ENCODE measurements at regions not wholly inside any gene's neighbourhood (a gene's known extent, or its start where the extent isn't known, plus 50 kb on each side); places are given as distances from the start of the nearest gene placed in this dataset.

GRCh38 chr17:77719806-77720205 lies 238.7 kb upstream of the TNRC6C start:
- H3K4me1 ChIP-seq (ENCODE audit: control insufficient read depth in 5 of 5, insufficient read depth in 5 of 5, low read length in 5 of 5): no peaks in the 10 kb centered on the region
- H3K4me3 ChIP-seq (ENCODE audit: low read depth in 1 of 5, low read length in 5 of 5): no peak overlapping the region
- H3K27me3 ChIP-seq (ENCODE audit: control insufficient read depth in 5 of 5, insufficient read depth in 4 of 5, low read length in 5 of 5): peaks cover under 1 to 16% (median 6%) of the 10 kb centered on the region in 5 donors
- H3K9ac ChIP-seq (ENCODE audit: low read length in 5 of 5): no peak overlapping the region
- H3K27ac ChIP-seq (ENCODE audit: low read depth, low read length): no peak overlapping the region
- no peaks in the 10 kb centered on the region for H3K36me3 ChIP-seq (ENCODE audit: control insufficient read depth in 5 of 5, insufficient read depth in 5 of 5, low read length in 5 of 5)
- no peaks in the 10 kb centered on the region for H3K9me3 ChIP-seq (ENCODE audit: control insufficient read depth in 5 of 5, low read length in 5 of 5)

- no peak overlapping the region for H3K27ac ChIP-seq (ENCODE audit: low read depth, low read length)
- H3K9ac ChIP-seq (ENCODE audit: low read length in 5 of 5): no peak overlapping the region
- peaks cover 0 to 2% (median 0%) of the 10 kb centered on the region in 5 donors for H3K4me1 ChIP-seq (ENCODE audit: control insufficient read depth in 5 of 5, insufficient read depth in 5 of 5, low read length in 5 of 5)
- no peaks in the 10 kb centered on the region for H3K9me3 ChIP-seq (ENCODE audit: control insufficient read depth in 5 of 5, low read length in 5 of 5)
- no peak overlapping the region for H3K4me3 ChIP-seq (ENCODE audit: low read depth in 1 of 5, low read length in 5 of 5)
- H3K27me3 ChIP-seq (ENCODE audit: control insufficient read depth in 5 of 5, insufficient read depth in 4 of 5, low read length in 5 of 5): peaks cover 4 to 21% (median 10%) of the 10 kb centered on the region in 5 donors
- H3K36me3 ChIP-seq (ENCODE audit: control insufficient read depth in 5 of 5, insufficient read depth in 5 of 5, low read length in 5 of 5): no peaks in the 10 kb centered on the region
Measured at GRCh38 chr17:77720946-77721845, 237.3 kb upstream of the TNRC6C start.

GRCh38 chr17:77721846-77722160 lies 236.7 kb upstream of the TNRC6C start:
- Histone ChIP-seq H3K9ac (ENCODE audit: low read length in 5 of 5) (no peak overlapping the region), H3K36me3 (ENCODE audit: control insufficient read depth in 5 of 5, insufficient read depth in 5 of 5, low read length in 5 of 5) (no peaks in the 10 kb centered on the region), H3K27me3 (ENCODE audit: control insufficient read depth in 5 of 5, insufficient read depth in 4 of 5, low read length in 5 of 5) (peaks cover 4 to 25% (median 10%) of the 10 kb centered on the region in 5 donors), H3K4me3 (ENCODE audit: low read depth in 1 of 5, low read length in 5 of 5) (no peak overlapping the region), H3K4me1 (ENCODE audit: control insufficient read depth in 5 of 5, insufficient read depth in 5 of 5, low read length in 5 of 5) (peaks cover 0 to 5% (median 5%) of the 10 kb centered on the region in 5 donors), H3K9me3 (ENCODE audit: control insufficient read depth in 5 of 5, low read length in 5 of 5) (no peaks in the 10 kb centered on the region), H3K27ac (ENCODE audit: low read depth, low read length) (no peak overlapping the region)

GRCh38 chr17:77722366-77722765 lies 236.1 kb upstream of the TNRC6C start:
- H3K9ac ChIP-seq (ENCODE audit: low read length in 5 of 5): no peak overlapping the region

GRCh38 chr17:77723071-77723908 lies 235.2 kb upstream of the TNRC6C start:
- Histone ChIP-seq H3K36me3 (ENCODE audit: control insufficient read depth in 5 of 5, insufficient read depth in 5 of 5, low read length in 5 of 5) (no peaks in the 10 kb centered on the region), H3K9ac (ENCODE audit: low read length in 5 of 5) (no peak overlapping the region), H3K9me3 (ENCODE audit: control insufficient read depth in 5 of 5, low read length in 5 of 5) (no peaks in the 10 kb centered on the region), H3K4me1 (ENCODE audit: control insufficient read depth in 5 of 5, insufficient read depth in 5 of 5, low read length in 5 of 5) (peaks cover 0 to 15% (median 15%) of the 10 kb centered on the region in 5 donors), H3K27ac (ENCODE audit: low read depth, low read length) (no peak overlapping the region), H3K4me3 (ENCODE audit: low read depth in 1 of 5, low read length in 5 of 5) (no peak overlapping the region), H3K27me3 (ENCODE audit: control insufficient read depth in 5 of 5, insufficient read depth in 4 of 5, low read length in 5 of 5) (peaks cover 4 to 29% (median 13%) of the 10 kb centered on the region in 5 donors)

More at GRCh38 chr17:77722366-77722765, 236.1 kb upstream of the TNRC6C start:
- Histone ChIP-seq H3K4me3 (ENCODE audit: low read depth in 1 of 5, low read length in 5 of 5) (no peak overlapping the region), H3K9me3 (ENCODE audit: control insufficient read depth in 5 of 5, low read length in 5 of 5) (no peaks in the 10 kb centered on the region), H3K27ac (ENCODE audit: low read depth, low read length) (no peak overlapping the region), H3K36me3 (ENCODE audit: control insufficient read depth in 5 of 5, insufficient read depth in 5 of 5, low read length in 5 of 5) (no peaks in the 10 kb centered on the region), H3K4me1 (ENCODE audit: control insufficient read depth in 5 of 5, insufficient read depth in 5 of 5, low read length in 5 of 5) (peaks cover 0 to 9% (median 6%) of the 10 kb centered on the region in 5 donors), H3K27me3 (ENCODE audit: control insufficient read depth in 5 of 5, insufficient read depth in 4 of 5, low read length in 5 of 5) (peaks cover 4 to 29% (median 10%) of the 10 kb centered on the region in 5 donors)

- Histone ChIP-seq H3K27ac (ENCODE audit: low read depth, low read length) (no peak overlapping the region), H3K4me3 (ENCODE audit: low read depth in 1 of 5, low read length in 5 of 5) (no peak overlapping the region), H3K9ac (ENCODE audit: low read length in 5 of 5) (no peak overlapping the region), H3K36me3 (ENCODE audit: control insufficient read depth in 5 of 5, insufficient read depth in 5 of 5, low read length in 5 of 5) (no peaks in the 10 kb centered on the region), H3K27me3 (ENCODE audit: control insufficient read depth in 5 of 5, insufficient read depth in 4 of 5, low read length in 5 of 5) (peaks cover 4 to 29% (median 10%) of the 10 kb centered on the region in 5 donors), H3K9me3 (ENCODE audit: control insufficient read depth in 5 of 5, low read length in 5 of 5) (no peaks in the 10 kb centered on the region), H3K4me1 (ENCODE audit: control insufficient read depth in 5 of 5, insufficient read depth in 5 of 5, low read length in 5 of 5) (peaks cover 0 to 18% (median 16%) of the 10 kb centered on the region in 5 donors)
Measured at GRCh38 chr17:77723909-77724875, 234.3 kb upstream of the TNRC6C start.

GRCh38 chr17:77724876-77725615 lies 233.5 kb upstream of the TNRC6C start:
- H3K27me3 ChIP-seq (ENCODE audit: control insufficient read depth in 5 of 5, insufficient read depth in 4 of 5, low read length in 5 of 5): peaks cover 4 to 29% (median 10%) of the 10 kb centered on the region in 5 donors
- H3K36me3 ChIP-seq (ENCODE audit: control insufficient read depth in 5 of 5, insufficient read depth in 5 of 5, low read length in 5 of 5): no peaks in the 10 kb centered on the region
- H3K27ac ChIP-seq (ENCODE audit: low read depth, low read length): no peak overlapping the region
- H3K9me3 ChIP-seq (ENCODE audit: control insufficient read depth in 5 of 5, low read length in 5 of 5): no peaks in the 10 kb centered on the region
- H3K4me1 ChIP-seq (ENCODE audit: control insufficient read depth in 5 of 5, insufficient read depth in 5 of 5, low read length in 5 of 5): peaks cover 0 to 18% (median 16%) of the 10 kb centered on the region in 5 donors
- H3K9ac ChIP-seq (ENCODE audit: low read length in 5 of 5): no peak overlapping the region
- H3K4me3 ChIP-seq (ENCODE audit: low read depth in 1 of 5, low read length in 5 of 5): no peak overlapping the region

GRCh38 chr17:77725846-77726245 lies 232.7 kb upstream of the TNRC6C start:
- H3K36me3 ChIP-seq (ENCODE audit: control insufficient read depth in 5 of 5, insufficient read depth in 5 of 5, low read length in 5 of 5): no peaks in the 10 kb centered on the region
- H3K9me3 ChIP-seq (ENCODE audit: control insufficient read depth in 5 of 5, low read length in 5 of 5): no peaks in the 10 kb centered on the region
- peaks cover 4 to 29% (median 10%) of the 10 kb centered on the region in 5 donors for H3K27me3 ChIP-seq (ENCODE audit: control insufficient read depth in 5 of 5, insufficient read depth in 4 of 5, low read length in 5 of 5)
- H3K27ac ChIP-seq (ENCODE audit: low read depth, low read length): no peak overlapping the region
- peaks cover 0 to 18% (median 16%) of the 10 kb centered on the region in 5 donors for H3K4me1 ChIP-seq (ENCODE audit: control insufficient read depth in 5 of 5, insufficient read depth in 5 of 5, low read length in 5 of 5)
- H3K9ac ChIP-seq (ENCODE audit: low read length in 5 of 5): no peak overlapping the region
- H3K4me3 ChIP-seq (ENCODE audit: low read depth in 1 of 5, low read length in 5 of 5): no peak overlapping the region

GRCh38 chr17:77726549-77727006 lies 231.9 kb upstream of the TNRC6C start:
- H3K36me3 ChIP-seq (ENCODE audit: control insufficient read depth in 5 of 5, insufficient read depth in 5 of 5, low read length in 5 of 5): no peaks in the 10 kb centered on the region
- H3K4me3 ChIP-seq (ENCODE audit: low read depth in 1 of 5, low read length in 5 of 5): no peak overlapping the region
- H3K27ac ChIP-seq (ENCODE audit: low read depth, low read length): no peak overlapping the region
- peaks cover 4 to 29% (median 10%) of the 10 kb centered on the region in 5 donors for H3K27me3 ChIP-seq (ENCODE audit: control insufficient read depth in 5 of 5, insufficient read depth in 4 of 5, low read length in 5 of 5)
- H3K9me3 ChIP-seq (ENCODE audit: control insufficient read depth in 5 of 5, low read length in 5 of 5): peaks cover 0 to under 1% (median 0%) of the 10 kb centered on the region in 5 donors
- peaks cover 0 to 18% (median 16%) of the 10 kb centered on the region in 5 donors for H3K4me1 ChIP-seq (ENCODE audit: control insufficient read depth in 5 of 5, insufficient read depth in 5 of 5, low read length in 5 of 5)
- H3K9ac ChIP-seq (ENCODE audit: low read length in 5 of 5): no peak overlapping the region
